ENCODE measurements at regions not wholly inside any gene's neighbourhood (a gene's known extent, or its start where the extent isn't known, plus 50 kb on each side); places are given as distances from the start of the nearest gene placed in this dataset.

DNA sequence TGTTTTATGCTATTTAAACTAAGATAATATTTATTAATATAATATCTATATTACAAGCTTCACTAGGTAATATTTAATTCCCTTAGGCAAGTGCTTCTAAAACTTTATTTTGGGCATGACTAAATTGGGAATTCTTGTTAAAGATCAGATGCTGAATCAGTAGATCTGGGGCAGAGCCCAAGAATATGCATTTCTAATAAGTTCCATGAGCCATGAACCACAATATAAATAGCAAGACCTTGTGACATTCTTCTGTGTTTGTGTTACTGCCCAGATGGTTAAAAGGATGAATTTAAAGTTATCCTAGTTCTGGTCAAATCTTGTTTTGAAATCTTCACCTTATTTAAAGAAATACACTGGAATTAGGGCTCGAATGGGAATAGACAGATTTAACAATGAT is 258.4 kb upstream of the CACNA2D1 start:
- Histone ChIP-seq H3K4me1 (ENCODE audit: insufficient read depth, low read length) (no peaks in the 10 kb centered on the region), H3K27ac (ENCODE audit: low read depth, low read length) (no peak overlapping the region), H3K4me3 (ENCODE audit: low read length in 2 of 2) (no peak overlapping the region), H3K27me3 (ENCODE audit: insufficient read depth, low read length) (no peaks in the 10 kb centered on the region), H3K36me3 (ENCODE audit: insufficient read depth, low read length) (no peaks in the 10 kb centered on the region), H3K9me3 (ENCODE audit: control insufficient read depth in 1 of 2, low read length in 2 of 2) (no peaks in the 10 kb centered on the region)
- ChIA-PET CTCF (ENCODE audit: partially characterized antibody) (no interaction called here), POLR2A (ENCODE audit: partially characterized antibody) (no interaction called here)
- DNase-seq, result no peak
- Mint-ChIP-seq H3K27me3 (no peaks in the 10 kb centered on the region), H3K9me3 (peaks cover 0 to 4% (median 2%) of the 10 kb centered on the region in 8 donors), H3K4me1 (no peaks in the 10 kb centered on the region), H3K27ac (no peak overlapping the region), H3K4me3 (no peak overlapping the region), H3K36me3 (no peaks in the 10 kb centered on the region)
- intact Hi-C loops (cut with micrococcal nuclease), result no loop called here

DNA sequence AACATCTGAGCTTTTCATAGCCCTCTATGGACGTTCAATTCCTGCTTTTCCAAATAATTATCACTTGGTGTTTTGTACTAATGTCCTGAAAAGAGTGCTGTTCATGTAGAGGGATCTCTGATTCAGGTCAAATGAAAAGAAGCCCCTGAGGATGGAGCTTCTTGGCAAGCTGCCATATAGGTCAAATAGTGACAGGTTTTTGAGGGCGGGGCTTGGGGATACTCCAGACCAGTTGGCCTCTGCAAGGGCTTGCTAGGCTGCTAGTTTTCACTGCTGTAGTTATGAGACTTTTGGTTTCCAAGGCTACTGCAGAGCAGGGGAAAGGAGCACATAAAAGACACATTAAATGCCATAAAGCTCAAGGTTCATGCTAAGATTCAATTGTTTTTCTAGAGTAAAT is 257.2 kb upstream of the CACNA2D1 start:
- no peaks in the 10 kb centered on the region for H3K9me3 ChIP-seq (ENCODE audit: control insufficient read depth in 1 of 2, low read length in 2 of 2)
- peaks cover 0 to 4% (median 3%) of the 10 kb centered on the region in 8 donors for H3K9me3 Mint-ChIP-seq

DNA sequence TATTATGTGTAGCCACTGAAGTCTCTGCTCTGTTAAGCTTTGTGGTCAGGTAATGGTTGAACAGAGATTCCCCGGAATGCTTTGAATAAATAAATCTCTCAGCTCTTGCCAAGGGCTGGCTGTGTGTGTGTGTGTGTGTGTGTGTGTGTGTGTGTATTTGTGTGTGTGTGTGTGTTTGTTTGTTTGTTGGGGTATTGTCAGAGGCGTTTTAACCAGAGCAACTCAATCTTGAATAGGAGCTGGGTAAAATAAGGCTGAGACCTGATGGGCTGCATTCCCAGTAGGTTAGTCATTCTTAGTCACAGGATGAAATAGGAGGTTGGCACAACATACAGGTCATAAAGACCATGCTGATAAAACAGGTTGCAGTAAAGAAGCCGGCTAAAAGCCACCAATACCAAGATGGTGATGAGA is 256.2 kb upstream of the CACNA2D1 start:
- H3K27ac Mint-ChIP-seq, result no peak overlapping the region
- H3K36me3 ChIP-seq (ENCODE audit: insufficient read depth, low read length), result no peaks in the 10 kb centered on the region
- no peaks in the 10 kb centered on the region for H3K4me1 ChIP-seq (ENCODE audit: insufficient read depth, low read length)
- no peak overlapping the region for H3K4me3 Mint-ChIP-seq
- intact Hi-C loops (cut with micrococcal nuclease), result no loop called here
- ChIA-PET POLR2A (ENCODE audit: partially characterized antibody) (no interaction called here), CTCF (ENCODE audit: partially characterized antibody) (no interaction called here)
- peaks cover 0 to 4% (median 3%) of the 10 kb centered on the region in 8 donors for H3K9me3 Mint-ChIP-seq
- no peaks in the 10 kb centered on the region for H3K4me1 Mint-ChIP-seq
- no peaks in the 10 kb centered on the region for H3K27me3 Mint-ChIP-seq
- no peaks in the 10 kb centered on the region for H3K27me3 ChIP-seq (ENCODE audit: insufficient read depth, low read length)
- DNase-seq, result no peak
- H3K27ac ChIP-seq (ENCODE audit: low read depth, low read length), result no peak overlapping the region
- no peaks in the 10 kb centered on the region for H3K36me3 Mint-ChIP-seq
- H3K4me3 ChIP-seq (ENCODE audit: low read length in 2 of 2), result no peak overlapping the region
- H3K9me3 ChIP-seq (ENCODE audit: control insufficient read depth in 1 of 2, low read length in 2 of 2), result no peaks in the 10 kb centered on the region

More for the DNA sequence above, 257.2 kb upstream of the CACNA2D1 start:
- CTCF ChIA-PET (ENCODE audit: partially characterized antibody), result no interaction called here
- H3K4me1 ChIP-seq (ENCODE audit: insufficient read depth, low read length), result no peaks in the 10 kb centered on the region
- Mint-ChIP-seq H3K4me1 (no peaks in the 10 kb centered on the region), H3K4me3 (no peak overlapping the region), H3K27me3 (no peaks in the 10 kb centered on the region), H3K36me3 (no peaks in the 10 kb centered on the region), H3K27ac (no peak overlapping the region)
- no peak overlapping the region for H3K4me3 ChIP-seq (ENCODE audit: low read length in 2 of 2)
- no peaks in the 10 kb centered on the region for H3K27me3 ChIP-seq (ENCODE audit: insufficient read depth, low read length)
- H3K27ac ChIP-seq (ENCODE audit: low read depth, low read length), result no peak overlapping the region
- no peaks in the 10 kb centered on the region for H3K36me3 ChIP-seq (ENCODE audit: insufficient read depth, low read length)
- POLR2A ChIA-PET (ENCODE audit: partially characterized antibody), result no interaction called here
- DNase-seq, result no peak
- intact Hi-C loops (cut with micrococcal nuclease), result no loop called here

DNA sequence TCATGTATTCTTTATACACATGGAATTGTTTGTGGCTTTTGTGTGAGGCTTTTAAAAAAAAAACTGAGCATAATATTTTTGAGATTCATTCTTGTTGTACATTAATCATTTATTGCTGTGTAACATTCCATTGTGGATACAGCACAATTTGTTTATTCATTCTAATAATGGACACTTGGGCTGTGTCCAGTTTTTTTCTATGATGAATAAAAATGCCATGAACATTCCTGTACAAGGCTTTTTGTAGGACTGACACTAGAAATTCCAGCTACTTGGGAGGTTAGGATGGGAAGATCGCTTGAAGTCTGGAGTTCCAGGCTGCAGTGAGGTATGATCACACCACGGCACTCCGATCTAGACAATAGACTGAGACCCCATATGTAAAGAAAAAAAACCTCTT is 254.3 kb upstream of the CACNA2D1 start:
- Mint-ChIP-seq H3K27me3 (no peaks in the 10 kb centered on the region), H3K4me3 (no peak overlapping the region)
- POLR2A ChIA-PET (ENCODE audit: partially characterized antibody), result no interaction called here

DNA sequence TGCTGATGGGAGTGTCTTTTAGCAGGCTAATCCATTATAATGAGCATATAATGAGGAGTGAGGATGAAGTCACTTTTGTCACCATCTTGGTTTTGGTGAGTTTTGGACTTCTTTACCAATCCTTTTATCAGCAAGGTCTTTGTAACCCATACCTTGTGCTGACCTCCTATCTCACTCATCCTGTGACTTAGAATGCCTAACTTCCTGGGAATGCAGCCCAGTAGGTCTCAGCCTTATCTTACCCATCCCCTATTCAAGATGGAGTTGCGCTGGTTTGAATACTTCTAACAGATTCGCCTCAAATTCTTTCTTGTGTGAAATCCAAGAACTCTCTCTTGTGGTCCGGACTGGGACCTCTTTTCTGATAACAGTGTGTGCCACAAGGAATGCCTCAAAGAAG is 253.1 kb upstream of the CACNA2D1 start:
- Mint-ChIP-seq H3K27ac (no peak overlapping the region), H3K9me3 (peaks cover 0 to 8% (median 3%) of the 10 kb centered on the region in 8 donors), H3K4me3 (no peak overlapping the region), H3K27me3 (no peaks in the 10 kb centered on the region), H3K36me3 (no peaks in the 10 kb centered on the region), H3K4me1 (no peaks in the 10 kb centered on the region)
- H3K4me3 ChIP-seq (ENCODE audit: low read length in 2 of 2), result no peak overlapping the region
- H3K27me3 ChIP-seq (ENCODE audit: insufficient read depth, low read length), result no peaks in the 10 kb centered on the region
- POLR2A ChIA-PET (ENCODE audit: partially characterized antibody), result no interaction called here
- H3K27ac ChIP-seq (ENCODE audit: low read depth, low read length), result no peak overlapping the region
- intact Hi-C loops (cut with micrococcal nuclease), result no loop called here
- CTCF ChIA-PET (ENCODE audit: partially characterized antibody), result no interaction called here
- no peaks in the 10 kb centered on the region for H3K4me1 ChIP-seq (ENCODE audit: insufficient read depth, low read length)
- H3K9me3 ChIP-seq (ENCODE audit: control insufficient read depth in 1 of 2, low read length in 2 of 2), result no peaks in the 10 kb centered on the region
- no peak for DNase-seq
- H3K36me3 ChIP-seq (ENCODE audit: insufficient read depth, low read length), result no peaks in the 10 kb centered on the region

More for the DNA sequence above, 254.3 kb upstream of the CACNA2D1 start:
- H3K4me1 Mint-ChIP-seq, result no peaks in the 10 kb centered on the region
- Histone ChIP-seq H3K27ac (ENCODE audit: low read depth, low read length) (no peak overlapping the region), H3K9me3 (ENCODE audit: control insufficient read depth in 1 of 2, low read length in 2 of 2) (no peaks in the 10 kb centered on the region), H3K4me3 (ENCODE audit: low read length in 2 of 2) (no peak overlapping the region), H3K27me3 (ENCODE audit: insufficient read depth, low read length) (no peaks in the 10 kb centered on the region), H3K4me1 (ENCODE audit: insufficient read depth, low read length) (no peaks in the 10 kb centered on the region), H3K36me3 (ENCODE audit: insufficient read depth, low read length) (no peaks in the 10 kb centered on the region)
- CTCF ChIA-PET (ENCODE audit: partially characterized antibody), result no interaction called here
- H3K27ac Mint-ChIP-seq, result no peak overlapping the region
- H3K9me3 Mint-ChIP-seq, result peaks cover 0 to 4% (median 3%) of the 10 kb centered on the region in 8 donors
- intact Hi-C loops (cut with micrococcal nuclease), result no loop called here
- no peak for DNase-seq
- H3K36me3 Mint-ChIP-seq, result no peaks in the 10 kb centered on the region

DNA sequence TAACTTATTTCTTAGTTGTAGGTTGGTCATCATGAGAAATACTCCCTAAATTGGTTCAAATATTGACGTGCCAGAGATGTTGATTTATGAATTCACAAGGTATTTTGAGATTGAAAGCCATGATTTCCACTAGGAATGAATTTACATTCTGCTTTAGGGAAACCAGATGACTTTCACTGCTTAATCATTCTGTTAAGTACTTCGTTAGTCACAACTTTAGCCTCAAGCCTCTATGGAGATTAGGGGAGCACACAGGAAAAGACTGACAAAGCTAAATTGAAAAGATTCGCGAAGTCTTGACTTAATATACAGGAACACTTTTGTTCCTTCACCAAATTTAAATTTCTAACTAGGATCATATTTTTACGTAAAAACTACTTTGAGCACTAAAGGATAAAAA is 250.4 kb upstream of the CACNA2D1 start:
- Histone ChIP-seq H3K4me3 (ENCODE audit: low read length in 2 of 2) (no peak overlapping the region), H3K9me3 (ENCODE audit: control insufficient read depth in 1 of 2, low read length in 2 of 2) (no peaks in the 10 kb centered on the region), H3K27ac (ENCODE audit: low read depth, low read length) (no peak overlapping the region), H3K36me3 (ENCODE audit: insufficient read depth, low read length) (no peaks in the 10 kb centered on the region), H3K27me3 (ENCODE audit: insufficient read depth, low read length) (no peaks in the 10 kb centered on the region), H3K4me1 (ENCODE audit: insufficient read depth, low read length) (no peaks in the 10 kb centered on the region)
- POLR2A ChIA-PET (ENCODE audit: partially characterized antibody), result no interaction called here
- H3K4me3 Mint-ChIP-seq, result no peak overlapping the region
- CTCF ChIA-PET (ENCODE audit: partially characterized antibody), result no interaction called here
- H3K27ac Mint-ChIP-seq, result no peak overlapping the region
- H3K4me1 Mint-ChIP-seq, result no peaks in the 10 kb centered on the region
- H3K9me3 Mint-ChIP-seq, result peaks cover 0 to 13% (median 2%) of the 10 kb centered on the region in 8 donors
- no peaks in the 10 kb centered on the region for H3K36me3 Mint-ChIP-seq
- H3K27me3 Mint-ChIP-seq, result no peaks in the 10 kb centered on the region
- DNase-seq, result no peak
- intact Hi-C loops (cut with micrococcal nuclease), result no loop called here

DNA sequence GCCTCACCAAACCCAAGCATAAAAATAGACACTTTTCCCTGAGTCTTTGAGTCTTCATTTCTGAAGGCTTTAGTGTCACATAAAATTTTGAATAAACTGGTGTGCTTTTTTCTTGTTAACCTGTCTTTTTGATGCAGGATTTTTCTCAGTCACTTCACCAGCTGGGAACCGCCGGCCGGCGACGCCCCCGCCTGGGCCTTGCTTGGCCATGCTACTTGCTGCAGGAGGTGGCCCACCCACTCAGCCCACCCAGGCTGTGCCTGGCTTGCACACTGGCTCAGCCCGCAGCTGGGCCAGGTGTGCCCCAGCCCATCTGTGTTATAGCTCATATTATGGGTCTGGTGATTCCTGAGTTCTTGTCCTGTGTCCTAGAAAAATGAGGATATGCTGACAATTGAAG is 247.4 kb upstream of the CACNA2D1 start:
- CTCF ChIA-PET (ENCODE audit: partially characterized antibody), result no interaction called here
- DNase-seq, result no peak
- Histone ChIP-seq H3K27ac (ENCODE audit: low read depth, low read length) (no peak overlapping the region), H3K4me3 (ENCODE audit: low read length in 2 of 2) (no peak overlapping the region), H3K36me3 (ENCODE audit: insufficient read depth, low read length) (no peaks in the 10 kb centered on the region), H3K27me3 (ENCODE audit: insufficient read depth, low read length) (no peaks in the 10 kb centered on the region), H3K9me3 (ENCODE audit: control insufficient read depth in 1 of 2, low read length in 2 of 2) (no peaks in the 10 kb centered on the region), H3K4me1 (ENCODE audit: insufficient read depth, low read length) (no peaks in the 10 kb centered on the region)
- Mint-ChIP-seq H3K9me3 (peaks cover 0 to 9% (median 0%) of the 10 kb centered on the region in 8 donors), H3K36me3 (no peaks in the 10 kb centered on the region), H3K4me1 (no peaks in the 10 kb centered on the region), H3K27me3 (no peaks in the 10 kb centered on the region), H3K27ac (no peak overlapping the region), H3K4me3 (no peak overlapping the region)
- intact Hi-C loops (cut with micrococcal nuclease), result no loop called here
- POLR2A ChIA-PET (ENCODE audit: partially characterized antibody), result no interaction called here

DNA sequence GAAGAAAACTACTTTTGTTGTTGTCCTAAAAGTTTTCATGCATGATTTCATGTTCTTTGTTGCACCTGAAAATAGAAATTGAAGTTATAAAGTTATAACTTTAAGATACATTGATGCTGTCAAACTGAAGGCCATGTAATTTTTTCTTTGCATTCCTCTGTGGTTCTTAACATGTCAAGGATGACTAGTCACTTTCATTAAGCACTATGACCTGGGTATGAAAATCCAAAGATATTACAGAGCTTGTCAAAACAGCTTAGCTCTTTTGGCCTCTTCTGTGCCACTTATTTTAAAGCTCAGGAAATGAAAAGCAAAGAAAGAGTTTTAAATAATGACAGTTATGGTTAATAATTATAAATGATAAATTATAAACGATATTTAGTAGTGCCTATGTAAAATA is 241.6 kb upstream of the CACNA2D1 start:
- Mint-ChIP-seq H3K36me3 (no peaks in the 10 kb centered on the region), H3K27me3 (no peaks in the 10 kb centered on the region), H3K27ac (no peak overlapping the region), H3K9me3 (peaks cover 0 to 6% (median 4%) of the 10 kb centered on the region in 8 donors), H3K4me1 (no peaks in the 10 kb centered on the region), H3K4me3 (no peak overlapping the region)
- Histone ChIP-seq H3K36me3 (ENCODE audit: insufficient read depth, low read length) (no peaks in the 10 kb centered on the region), H3K4me3 (ENCODE audit: low read length in 2 of 2) (no peak overlapping the region), H3K27me3 (ENCODE audit: insufficient read depth, low read length) (no peaks in the 10 kb centered on the region), H3K27ac (ENCODE audit: low read depth, low read length) (no peak overlapping the region), H3K4me1 (ENCODE audit: insufficient read depth, low read length) (no peaks in the 10 kb centered on the region), H3K9me3 (ENCODE audit: control insufficient read depth in 1 of 2, low read length in 2 of 2) (no peaks in the 10 kb centered on the region)
- intact Hi-C loops (cut with micrococcal nuclease), result no loop called here
- ChIA-PET CTCF (ENCODE audit: partially characterized antibody) (no interaction called here), POLR2A (ENCODE audit: partially characterized antibody) (no interaction called here)
- no peak for DNase-seq
